Tibial nerve (tissue), 4 donors: ENCODE measurements at regions not wholly inside any gene's neighbourhood (a gene's known extent, or its start where the extent isn't known, plus 50 kb on each side); places are given as distances from the start of the nearest gene placed in this dataset.

ENCODE experiments used
- DNase-seq, 2 donors: peaks; one replicate each; pipeline ENCODE4 v3.0.0-alpha.2; 2019; ENCODE audit warnings: low spot score in 2 of 2
- H3K27ac ChIP-seq, 4 donors: fragments of 200-600 bp; sonication (generic) in 3 of 4; one replicate each; pipeline ENCODE4 v1.5.1; 2017 to 2019; ENCODE audit warnings: mild to moderate bottlenecking in 1 of 4
- H3K27me3 ChIP-seq, 2 donors: fragments of 200-600 bp; sonication (generic) in 1 of 2; one replicate each; pipeline versions ENCODE4 v1.5.1 to v1.6.0; 2017 to 2019
- H3K36me3 ChIP-seq, 3 donors: fragments of 200-600 bp; sonication (generic); one replicate each; pipeline ENCODE4 v1.5.1; 2018 to 2019
- H3K4me1 ChIP-seq, 4 donors: fragments of 200-600 bp; sonication (generic) in 3 of 4; one replicate each; pipeline ENCODE4 v1.5.1; 2017 to 2019
- H3K4me3 ChIP-seq, 4 donors: fragments of 200-600 bp; sonication (generic) in 3 of 4; one replicate each; pipeline ENCODE4 v1.5.1; 2017 to 2019; ENCODE audit warnings: mild to moderate bottlenecking in 1 of 4, moderate library complexity in 1 of 4
- H3K9me3 ChIP-seq, 4 donors: fragments of 200-600 bp; sonication (generic) in 3 of 4; one replicate each; pipeline ENCODE4 v1.5.1; 2017 to 2019
- EP300 ChIP-seq, 2 donors: sonication (generic); formaldehyde crosslinking; IDR thresholded peaks; one replicate each; pipeline ENCODE4 v1.6.1; 2017; ENCODE audit warnings: antibody characterized with exemption in 2 of 2, mild to moderate bottlenecking in 1 of 2
- POLR2A ChIP-seq, 2 donors: fragments of 450-650 bp; IDR thresholded peaks; one replicate each; pipeline ENCODE4 v1.6.1; 2017; ENCODE audit warnings: antibody characterized with exemption in 2 of 2, mild to moderate bottlenecking in 2 of 2, moderate library complexity in 2 of 2
- WGBS, 2 donors: methylation state at CpG; one replicate each; pipeline ENCODE4 v1.1.5; 2018; 5-methylcytosine and 5-hydroxymethylcytosine counted together
- TF ChIP-seq, protein P1 (sequence below), 5 experiments: fragments of 200-600 bp in 3 of 5; fragments of 450-650 bp in 2 of 5; sonication (generic) in 3 of 5; IDR thresholded peaks; one replicate each; pipeline ENCODE4 v1.5.1; 2016 to 2019; ENCODE audit warnings: antibody characterized with exemption in 5 of 5, mild to moderate bottlenecking in 3 of 5, moderate library complexity in 2 of 5

DNA sequence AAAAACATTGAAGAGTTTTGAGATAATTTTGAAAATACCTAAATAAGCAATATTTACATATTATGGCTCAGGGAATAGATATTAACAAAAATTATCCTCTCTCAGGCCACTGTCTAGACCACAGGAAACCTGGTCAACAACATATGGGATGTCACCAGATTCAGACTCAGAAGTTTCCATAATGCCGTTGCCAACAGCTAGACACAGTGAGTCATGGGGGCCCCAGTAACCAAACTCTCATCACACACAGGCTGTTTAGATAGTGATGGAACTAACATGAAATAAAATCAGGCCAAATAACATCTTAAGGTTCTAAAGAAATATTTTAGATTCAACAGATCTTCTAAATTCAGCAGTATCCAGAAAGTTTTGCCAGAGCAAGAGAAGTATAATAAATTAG lies 681.7 kb upstream of the ADAMTS5 start:
- DNase-seq: no peak
- Histone ChIP-seq H3K9me3 (no peaks in the 10 kb centered on the region), H3K4me3 (no peak overlapping the region), H3K4me1 (no peaks in the 10 kb centered on the region), H3K27me3 (no peaks in the 10 kb centered on the region), H3K27ac (no peak overlapping the region), H3K36me3 (no peaks in the 10 kb centered on the region)
- TF ChIP-seq, protein P1, sequence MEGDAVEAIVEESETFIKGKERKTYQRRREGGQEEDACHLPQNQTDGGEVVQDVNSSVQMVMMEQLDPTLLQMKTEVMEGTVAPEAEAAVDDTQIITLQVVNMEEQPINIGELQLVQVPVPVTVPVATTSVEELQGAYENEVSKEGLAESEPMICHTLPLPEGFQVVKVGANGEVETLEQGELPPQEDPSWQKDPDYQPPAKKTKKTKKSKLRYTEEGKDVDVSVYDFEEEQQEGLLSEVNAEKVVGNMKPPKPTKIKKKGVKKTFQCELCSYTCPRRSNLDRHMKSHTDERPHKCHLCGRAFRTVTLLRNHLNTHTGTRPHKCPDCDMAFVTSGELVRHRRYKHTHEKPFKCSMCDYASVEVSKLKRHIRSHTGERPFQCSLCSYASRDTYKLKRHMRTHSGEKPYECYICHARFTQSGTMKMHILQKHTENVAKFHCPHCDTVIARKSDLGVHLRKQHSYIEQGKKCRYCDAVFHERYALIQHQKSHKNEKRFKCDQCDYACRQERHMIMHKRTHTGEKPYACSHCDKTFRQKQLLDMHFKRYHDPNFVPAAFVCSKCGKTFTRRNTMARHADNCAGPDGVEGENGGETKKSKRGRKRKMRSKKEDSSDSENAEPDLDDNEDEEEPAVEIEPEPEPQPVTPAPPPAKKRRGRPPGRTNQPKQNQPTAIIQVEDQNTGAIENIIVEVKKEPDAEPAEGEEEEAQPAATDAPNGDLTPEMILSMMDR (IDR thresholded peaks at IDR 0.05): no peak
- no peak for TF ChIP-seq POLR2A (IDR thresholded peaks at IDR 0.05)
- TF ChIP-seq EP300 (IDR thresholded peaks at IDR 0.05): no peak
- 94 to 100% methylated on average over 1 of the region's 1 CpG for WGBS, 2 donors

DNA sequence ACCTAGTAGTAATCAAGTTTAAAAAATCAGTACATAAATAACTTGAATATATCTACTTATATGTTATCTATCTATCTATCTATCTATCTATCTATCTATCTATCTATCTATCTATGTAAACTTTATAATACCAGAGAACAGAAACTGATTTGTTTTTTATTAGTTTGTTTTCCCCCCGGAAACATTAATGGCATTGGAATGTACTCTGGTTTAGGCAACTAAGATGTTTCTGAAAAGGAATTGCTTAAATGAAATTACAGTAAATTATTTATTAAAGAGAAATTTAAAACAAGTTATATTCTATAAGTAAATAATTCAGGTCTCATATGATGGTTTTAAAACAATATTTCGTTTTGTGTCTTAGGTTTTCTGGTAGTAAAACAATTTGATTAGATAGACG lies 681.0 kb upstream of the ADAMTS5 start:
- 50 to 53% methylated on average over 3 of the region's 3 CpGs for WGBS, 2 donors
- no peak overlapping the region for H3K4me3 ChIP-seq
- DNase-seq: no peak
- no peak for TF ChIP-seq EP300 (IDR thresholded peaks at IDR 0.05)
- no peak for TF ChIP-seq POLR2A (IDR thresholded peaks at IDR 0.05)
- TF ChIP-seq, protein P1 (IDR thresholded peaks at IDR 0.05): no peak
- H3K9me3 ChIP-seq: no peaks in the 10 kb centered on the region
- H3K27ac ChIP-seq: no peak overlapping the region
- no peaks in the 10 kb centered on the region for H3K36me3 ChIP-seq
- H3K4me1 ChIP-seq: no peaks in the 10 kb centered on the region
- no peaks in the 10 kb centered on the region for H3K27me3 ChIP-seq

DNA sequence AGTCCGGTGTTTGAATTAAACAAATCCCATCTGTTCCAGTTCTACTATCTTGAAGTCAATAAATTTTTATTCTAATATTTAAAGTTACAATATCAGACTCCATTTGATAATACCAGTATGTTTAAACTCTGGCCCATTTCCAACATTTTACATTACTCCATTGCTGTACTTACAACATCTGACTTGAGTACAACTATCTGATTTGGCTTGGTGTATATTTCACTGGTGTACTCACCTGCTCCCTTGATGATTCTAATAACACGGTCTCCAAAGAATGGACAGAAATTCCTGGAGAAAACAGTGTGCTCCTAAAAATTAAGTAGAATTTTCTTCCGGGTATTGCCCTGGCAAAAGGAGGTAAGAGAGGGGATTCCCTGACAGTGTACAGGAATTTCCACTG lies 680.5 kb upstream of the ADAMTS5 start:
- Histone ChIP-seq H3K9me3 (no peaks in the 10 kb centered on the region), H3K4me3 (no peak overlapping the region), H3K27ac (no peak overlapping the region), H3K27me3 (no peaks in the 10 kb centered on the region), H3K4me1 (no peaks in the 10 kb centered on the region), H3K36me3 (no peaks in the 10 kb centered on the region)
- no peak for DNase-seq
- TF ChIP-seq POLR2A (IDR thresholded peaks at IDR 0.05) (no peak), EP300 (IDR thresholded peaks at IDR 0.05) (no peak)
- TF ChIP-seq, protein P1 (IDR thresholded peaks at IDR 0.05): no peak
- 77 to 82% methylated on average over 3 of the region's 3 CpGs for WGBS, 2 donors

DNA sequence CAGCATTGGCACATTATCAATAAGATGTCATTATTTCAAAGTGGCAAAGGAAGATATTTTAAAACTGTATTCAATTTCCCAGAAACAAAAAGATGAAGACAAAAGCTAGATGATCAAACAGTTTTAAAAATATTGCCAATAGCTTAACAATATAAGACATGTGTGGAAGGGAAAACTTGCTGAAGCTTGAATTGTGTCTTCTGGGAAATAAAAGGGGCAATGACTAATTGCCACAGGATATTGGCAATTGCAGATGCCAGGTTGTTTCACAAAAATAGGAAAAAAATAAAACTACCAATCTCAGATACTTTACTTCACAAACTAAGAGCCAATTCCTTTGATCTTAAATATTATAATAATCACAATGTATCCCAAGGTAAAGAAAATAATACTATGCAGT lies 679.8 kb upstream of the ADAMTS5 start:
- Histone ChIP-seq H3K27ac (no peak overlapping the region), H3K4me1 (no peaks in the 10 kb centered on the region), H3K9me3 (no peaks in the 10 kb centered on the region), H3K4me3 (no peak overlapping the region), H3K27me3 (no peaks in the 10 kb centered on the region), H3K36me3 (no peaks in the 10 kb centered on the region)
- DNase-seq: no peak
- TF ChIP-seq EP300 (IDR thresholded peaks at IDR 0.05) (no peak), POLR2A (IDR thresholded peaks at IDR 0.05) (no peak)
- TF ChIP-seq, protein P1 (IDR thresholded peaks at IDR 0.05): no peak

DNA sequence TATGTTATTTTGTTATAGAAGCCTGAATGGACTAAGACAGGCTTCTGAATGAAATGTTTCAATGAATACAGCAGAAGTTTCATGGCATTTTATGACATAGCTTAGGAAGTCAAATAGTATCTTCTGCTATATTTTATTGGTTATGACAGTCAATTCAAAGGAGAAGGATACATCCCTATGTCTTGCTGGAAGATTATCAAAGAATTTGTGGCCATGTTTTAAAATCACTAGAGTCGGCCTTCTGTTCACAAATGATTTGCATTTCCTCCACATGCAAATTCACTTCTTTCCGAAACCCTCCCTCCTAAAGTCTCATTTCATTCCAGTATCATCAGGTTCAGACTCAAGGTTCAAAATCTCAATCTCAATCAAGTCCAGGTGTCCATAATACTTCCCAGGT lies 679.2 kb upstream of the ADAMTS5 start:
- no peaks in the 10 kb centered on the region for H3K27me3 ChIP-seq
- WGBS, 2 donors: 98 to 100% methylated on average over 2 of the region's 2 CpGs
- TF ChIP-seq POLR2A (IDR thresholded peaks at IDR 0.05): no peak
- no peak for TF ChIP-seq EP300 (IDR thresholded peaks at IDR 0.05)
- TF ChIP-seq, protein P1 (IDR thresholded peaks at IDR 0.05): no peak

More for the DNA sequence above, 679.2 kb upstream of the ADAMTS5 start:
- H3K4me3 ChIP-seq: no peak overlapping the region
- no peak overlapping the region for H3K27ac ChIP-seq
- no peaks in the 10 kb centered on the region for H3K36me3 ChIP-seq
- no peaks in the 10 kb centered on the region for H3K4me1 ChIP-seq
- H3K9me3 ChIP-seq: no peaks in the 10 kb centered on the region
- DNase-seq: no peak
